K562 (cell line): ENCODE measurements at regions not wholly inside any gene's neighbourhood (a gene's known extent, or its start where the extent isn't known, plus 50 kb on each side); places are given as distances from the start of the nearest gene placed in this dataset.

ENCODE experiments used
- ATAC-seq: fragments of 200-7000 bp; cut with Tn5 transposase; 3 replicates; pipeline ENCODE4 v1.9.1; 2020; ENCODE audit warnings: moderate library complexity
- BruUV-seq: library from RNA; stranded (reverse); fragments of 400-500 nt; replicated peaks from 2 replicates; lab custom pipeline; 2021; lab: Mats Ljungman, UMichigan
- CTCF ChIA-PET: fragments of 300-600 bp; formaldehyde crosslinking; extraction: SDS; loops from one replicate; lab custom pipeline; 2021; ENCODE audit warnings: low intra/inter-chr PET ratio; lab: Yijun Ruan, JAX
- POLR2A ChIA-PET: fragments of 300-600, 350-650 bp; sonication (Branson Sonifier 250); formaldehyde crosslinking; extraction: SDS; loops from one replicate; lab custom pipeline; 2021; ENCODE audit warnings: antibody characterized with exemption, inconsistent platforms; lab: Yijun Ruan, JAX
- DNase-seq, 4 experiments: peaks; one replicate each; pipeline versions ENCODE4 v3.0.0 to v3.0.0-alpha.2; 2011 to 2018; ENCODE audit warnings: low spot score in 3 of 4, mixed read lengths in 3 of 4; ENCODE audit errors: extremely low read depth in 1 of 4
- FAIRE-seq: peaks from 2 replicates; lab custom pipeline; 2011; peaks lifted over from hg19 to GRCh38; lab: Jason Lieb, UNC
- H2AFZ ChIP-seq: 2 replicates; pipeline ENCODE4 v1.6.0; 2011; ENCODE audit warnings: low read depth, low read length, control low read depth, inconsistent platforms
- H3K27ac ChIP-seq: fragments of 200-600 bp; 3 replicates; pipeline ENCODE4 v1.8.0; 2011; ENCODE audit warnings: low read depth, mild to moderate bottlenecking, control low read depth, inconsistent platforms, low read length, moderate library complexity, mixed read lengths; ENCODE audit errors: extremely low read depth
- H3K27me3 ChIP-seq, 2 experiments: fragments of 300-600 bp in 1 of 2; 2 replicates in 1 of 2; 3 replicates in 1 of 2; pipeline versions ENCODE4 v1.6.0 to v1.8.0; 2011; ENCODE audit warnings: inconsistent platforms in 2 of 2, low read length in 2 of 2, mild to moderate bottlenecking in 1 of 2, mixed read lengths in 1 of 2, moderate library complexity in 1 of 2; ENCODE audit not compliant: control insufficient read depth in 2 of 2, insufficient read depth in 2 of 2
- H3K36me3 ChIP-seq: fragments of 300-600 bp; 3 replicates; pipeline ENCODE4 v1.8.0; 2011; ENCODE audit warnings: mild to moderate bottlenecking, low read length, inconsistent platforms; ENCODE audit not compliant: control insufficient read depth, insufficient read depth
- H3K4me1 ChIP-seq, 2 experiments: fragments of 200-600 bp in 1 of 2; replicated peaks in 1 of 2; 2 replicates in 1 of 2; 3 replicates in 1 of 2; pipeline versions ENCODE4 v1.5.1 to v1.8.0; 2011; ENCODE audit warnings: inconsistent platforms in 2 of 2, low read length in 2 of 2, mild to moderate bottlenecking in 1 of 2, mixed read lengths in 1 of 2, moderate library complexity in 1 of 2; ENCODE audit not compliant: control insufficient read depth in 2 of 2, insufficient read depth in 2 of 2
- H3K4me2 ChIP-seq: 2 replicates; pipeline ENCODE4 v1.6.1; 2011; ENCODE audit warnings: low read length, control low read depth, inconsistent platforms, mixed read lengths; ENCODE audit not compliant: insufficient read depth
- H3K4me3 ChIP-seq: fragments of 200-600 bp; sonication (generic), shearing (Covaris generic); 2 replicates; pipeline ENCODE4 v1.5.1; 2016; ENCODE audit warnings: control low read depth, inconsistent platforms
- H3K79me2 ChIP-seq: fragments of 200-600 bp; 3 replicates; pipeline ENCODE4 v1.8.0; 2011; ENCODE audit warnings: low read length, inconsistent platforms; ENCODE audit not compliant: control insufficient read depth, insufficient read depth
- H3K9ac ChIP-seq, 2 experiments: 2 replicates each; pipeline versions ENCODE4 v1.6.0 to v1.6.1; 2011; ENCODE audit warnings: low read depth in 2 of 2, low read length in 2 of 2, control low read depth in 1 of 2, inconsistent platforms in 1 of 2, mild to moderate bottlenecking in 1 of 2, mixed read lengths in 1 of 2; ENCODE audit not compliant: insufficient read depth in 1 of 2
- H3K9me1 ChIP-seq: one replicate; pipeline ENCODE4 v1.6.0; 2011; ENCODE audit warnings: inconsistent platforms, mild to moderate bottlenecking, low read length, moderate library complexity; ENCODE audit not compliant: control insufficient read depth, insufficient read depth
- H3K9me3 ChIP-seq: replicated peaks from 2 replicates; pipeline ENCODE4 v1.5.1; 2011; ENCODE audit warnings: low read depth, low read length, inconsistent platforms; ENCODE audit not compliant: control insufficient read depth, insufficient read depth
- H4K20me1 ChIP-seq: replicated peaks from 2 replicates; pipeline ENCODE4 v1.6.1; 2011; ENCODE audit warnings: low read length, inconsistent platforms, mixed read lengths; ENCODE audit not compliant: control insufficient read depth, insufficient read depth
- ARID3A ChIP-seq: IDR thresholded peaks from 2 replicates; pipeline ENCODE4 v1.6.1; 2012; ENCODE audit warnings: low read depth, low read length, improper control_type of control experiment, borderline replicate concordance
- DIDO1 ChIP-seq: fragments of 450-650 bp; IDR thresholded peaks from 2 replicates; pipeline ENCODE4 v1.6.1; 2016; ENCODE audit warnings: low read depth, missing biosample characterization, missing genetic modification characterization
- ELK1 ChIP-seq: sonication (generic); formaldehyde crosslinking; IDR thresholded peaks from 2 replicates; pipeline ENCODE4 v1.8.1; 2022; ENCODE audit warnings: missing genetic modification reagents
- HMG20A ChIP-seq: fragments of 450-650 bp; formaldehyde crosslinking; conservative IDR thresholded peaks from 2 replicates; pipeline ENCODE4 v1.4.0; 2020; ENCODE audit warnings: mild to moderate bottlenecking, mixed read lengths
- ID3 ChIP-seq, 2 experiments: fragments of 250-450 bp in 1 of 2; fragments of 450-650 bp in 1 of 2; sonication (Bioruptor Pico) in 1 of 2; IDR thresholded peaks; 2 replicates each; pipeline versions ENCODE4 v1.6.1 to v1.8.0; 2016 to 2021; ENCODE audit warnings: mild to moderate bottlenecking in 2 of 2, moderate library complexity in 2 of 2, missing compliant biosample characterization in 1 of 2, missing genetic modification characterization in 1 of 2
- NR4A1 ChIP-seq, 2 experiments: fragments of 250-450 bp in 1 of 2; fragments of 450-650 bp in 1 of 2; sonication (Bioruptor Pico) in 1 of 2; IDR thresholded peaks; 2 replicates each; pipeline versions ENCODE4 v1.4.0 to v1.6.1; 2016 to 2020; ENCODE audit warnings: mild to moderate bottlenecking in 2 of 2, missing compliant biosample characterization in 1 of 2, missing genetic modification characterization in 1 of 2, moderate library complexity in 1 of 2
- PRDM10 ChIP-seq: fragments of 450-650 bp; IDR thresholded peaks from 2 replicates; pipeline ENCODE4 v1.6.1; 2018; ENCODE audit not compliant: partially characterized antibody
- RFX1 ChIP-seq: fragments of 450-650 bp; IDR thresholded peaks from 2 replicates; pipeline ENCODE4 v1.6.1; 2016; ENCODE audit warnings: mild to moderate bottlenecking, moderate library complexity
- STAG1 ChIP-seq: sonication (generic); formaldehyde crosslinking; IDR thresholded peaks from 2 replicates; pipeline ENCODE4 v1.5.0; 2020; ENCODE audit warnings: missing genetic modification reagents, borderline replicate concordance
- ZNF224 ChIP-seq: sonication (generic); formaldehyde crosslinking; IDR thresholded peaks from 2 replicates; pipeline ENCODE4 v1.8.0; 2022; ENCODE audit warnings: mild to moderate bottlenecking, missing genetic modification reagents
- ZNF583 ChIP-seq: fragments of 250-450 bp; sonication (Bioruptor Pico); IDR thresholded peaks from 2 replicates; pipeline ENCODE4 v1.4.0; 2020
- ZNF699 ChIP-seq: fragments of 250-450 bp; sonication (Bioruptor Pico); IDR thresholded peaks from 2 replicates; pipeline ENCODE4 v1.8.0; 2021; ENCODE audit warnings: mild to moderate bottlenecking, moderate library complexity; ENCODE audit not compliant: insufficient replicate concordance
- WGBS: fragments of 100-300 bp; shearing (Covaris generic); methylation state at CpG from one replicate; pipeline ENCODE4 v1.1.6; 2016; ENCODE audit warnings: low coverage, mixed read lengths; ENCODE audit not compliant: insufficient coverage; ENCODE audit errors: missing lambda C conversion rate; 5-methylcytosine and 5-hydroxymethylcytosine counted together
- in situ Hi-C: fragments of 300-500 bp; cut with MboI; formaldehyde crosslinking; loops from 4 replicates; pipeline ENCODE4 v1.15.0; 2018; ENCODE audit warnings: inconsistent platforms, mixed read lengths
- intact Hi-C: fragments of 100-400 bp; cut with micrococcal nuclease; formaldehyde crosslinking; loops from 2 replicates; pipeline ENCODE4 v1.14.2; 2022

- ChIA-PET POLR2A (no interaction called here), CTCF (no interaction called here)
- H3K4me3 ChIP-seq, result no peak overlapping the region
- WGBS, result 0% methylated on average over 2 of the region's 3 CpGs
- H3K9ac ChIP-seq, result no peak overlapping the region
- TF ChIP-seq ARID3A, result no peak
- TF ChIP-seq RFX1, result no peak
- TF ChIP-seq ZNF699 (CRISPR knock-in tag), result no peak
- no peak for TF ChIP-seq ELK1 (CRISPR knock-in tag)
- no peak for TF ChIP-seq DIDO1
- TF ChIP-seq HMG20A (CRISPR knock-in tag), result no peak
- no peak for TF ChIP-seq NR4A1 (CRISPR knock-in tag; IDR thresholded peaks at IDR 0.05)
- no peak for TF ChIP-seq NR4A1 (tag; IDR thresholded peaks at IDR 0.05)
- no peak for TF ChIP-seq STAG1 (CRISPR knock-in tag)
- no peak for TF ChIP-seq ID3 (CRISPR knock-in tag; IDR thresholded peaks at IDR 0.05)
- TF ChIP-seq ID3 (tag; IDR thresholded peaks at IDR 0.05), result no peak
- no peak for TF ChIP-seq PRDM10
- no peak for TF ChIP-seq ZNF224
- no peak for TF ChIP-seq ZNF583 (CRISPR knock-in tag)
- H3K4me1 ChIP-seq, result no peaks in the 10 kb centered on the region
- H3K79me2 ChIP-seq, result no peaks in the 10 kb centered on the region
- peaks cover 0 to 17% of the 10 kb centered on the region in 2 experiments; a peak in 2 of 5 replicates for H3K27me3 ChIP-seq
- no peak for ATAC-seq
- no peak for FAIRE-seq
- intact Hi-C loops, result no loop called here
- H3K4me2 ChIP-seq, result no peak overlapping the region
- H3K9me3 ChIP-seq, result no peaks in the 10 kb centered on the region
- DNase-seq, result no peak
- no peak overlapping the region for H3K27ac ChIP-seq
- no TSS peak for BruUV-seq
- H3K36me3 ChIP-seq, result no peaks in the 10 kb centered on the region
- H3K9me1 ChIP-seq, result no peaks in the 10 kb centered on the region
- in situ Hi-C loops, result no loop called here
- H2AFZ ChIP-seq, result no peak overlapping the region
- H4K20me1 ChIP-seq, result no peaks in the 10 kb centered on the region
Observed at GRCh38 chr22:48205790-48206189, 1443.3 kb downstream of the TBC1D22A start.
